ENCODE measurements at regions not wholly inside any gene's neighbourhood (a gene's known extent, or its start where the extent isn't known, plus 50 kb on each side); places are given as distances from the start of the nearest gene placed in this dataset.

- Histone ChIP-seq H3K9me3 (ENCODE audit: low read depth) (no peaks in the 10 kb centered on the region), H3K4me3 (no peak overlapping the region), H3K36me3 (no peaks in the 10 kb centered on the region), H3K27ac (no peak overlapping the region), H3K27me3 (no peaks in the 10 kb centered on the region), H3K4me1 (ENCODE audit: low read depth) (no peaks in the 10 kb centered on the region)
- no peak for DNase-seq (ENCODE audit: low read depth in 1 of 2, low spot score in 1 of 2)
- TF ChIP-seq CTCF (IDR thresholded peaks at IDR 0.05; ENCODE audit: low read depth, low read length) = no peak
These were observed 201.9 kb downstream of the MEX3B start for GRCh38 chr15:81843757-81844407.

GRCh38 chr15:81843226-81843625 lies 202.6 kb downstream of the MEX3B start:
- no peaks in the 10 kb centered on the region for H3K4me1 ChIP-seq (ENCODE audit: low read depth)
- TF ChIP-seq CTCF (IDR thresholded peaks at IDR 0.05; ENCODE audit: low read depth, low read length) = no peak
- no peak overlapping the region for H3K4me3 ChIP-seq
- no peaks in the 10 kb centered on the region for H3K36me3 ChIP-seq
- H3K27me3 ChIP-seq = no peaks in the 10 kb centered on the region
- H3K27ac ChIP-seq = no peak overlapping the region
- no peak for DNase-seq (ENCODE audit: low read depth in 1 of 2, low spot score in 1 of 2)
- H3K9me3 ChIP-seq (ENCODE audit: low read depth) = no peaks in the 10 kb centered on the region

- TF ChIP-seq CTCF (IDR thresholded peaks at IDR 0.05; ENCODE audit: low read depth, low read length) = no peak
- H3K4me1 ChIP-seq (ENCODE audit: low read depth) = no peaks in the 10 kb centered on the region
- no peak for DNase-seq (ENCODE audit: low read depth in 1 of 2, low spot score in 1 of 2)
- no peak overlapping the region for H3K27ac ChIP-seq
- no peaks in the 10 kb centered on the region for H3K9me3 ChIP-seq (ENCODE audit: low read depth)
- H3K27me3 ChIP-seq = no peaks in the 10 kb centered on the region
- H3K36me3 ChIP-seq = no peaks in the 10 kb centered on the region
- H3K4me3 ChIP-seq = no peak overlapping the region
These were observed 206.4 kb downstream of the MEX3B start for GRCh38 chr15:81839387-81839786.

GRCh38 chr15:81835731-81836130 lies 210.1 kb downstream of the MEX3B start:
- DNase-seq (ENCODE audit: low read depth in 1 of 2, low spot score in 1 of 2) = no peak
- no peaks in the 10 kb centered on the region for H3K27me3 ChIP-seq
- no peak overlapping the region for H3K27ac ChIP-seq
- H3K36me3 ChIP-seq = no peaks in the 10 kb centered on the region
- no peaks in the 10 kb centered on the region for H3K4me1 ChIP-seq (ENCODE audit: low read depth)
- H3K4me3 ChIP-seq = no peak overlapping the region
- no peaks in the 10 kb centered on the region for H3K9me3 ChIP-seq (ENCODE audit: low read depth)
- no peak for TF ChIP-seq CTCF (IDR thresholded peaks at IDR 0.05; ENCODE audit: low read depth, low read length)

GRCh38 chr15:81830520-81830919 lies 215.3 kb downstream of the MEX3B start:
- H3K27ac ChIP-seq = no peak overlapping the region
- no peaks in the 10 kb centered on the region for H3K27me3 ChIP-seq
- H3K4me1 ChIP-seq (ENCODE audit: low read depth) = no peaks in the 10 kb centered on the region
- no peak for DNase-seq (ENCODE audit: low read depth in 1 of 2, low spot score in 1 of 2)
- H3K36me3 ChIP-seq = no peaks in the 10 kb centered on the region
- no peak for TF ChIP-seq CTCF (IDR thresholded peaks at IDR 0.05; ENCODE audit: low read depth, low read length)
- no peak overlapping the region for H3K4me3 ChIP-seq
- no peaks in the 10 kb centered on the region for H3K9me3 ChIP-seq (ENCODE audit: low read depth)

Measured in cardiac muscle cell (in vitro differentiated cells and primary cell).